Stimulated activated CD4-positive, alpha-beta T cell treated with anti-CD3 and anti-CD28 coated beads, Interleukin-15, amount 100 ng/mL, for 1 hour (primary cell): ENCODE measurements at regions not wholly inside any gene's neighbourhood (a gene's known extent, or its start where the extent isn't known, plus 50 kb on each side); places are given as distances from the start of the nearest gene placed in this dataset.

Experiments
- DNase-seq, 2 donors: peaks; one replicate each; pipeline ENCODE4 v3.0.0-alpha.2; 2020; ENCODE audit warnings: low read depth in 1 of 2, low spot score in 1 of 2

GRCh38 chr11:69904161-69904973 is 85.2 kb upstream of the FGF3 start:
- DNase-seq: no peak

- no peak for DNase-seq
These were observed 85.8 kb upstream of the FGF3 start for GRCh38 chr11:69904974-69905535.

GRCh38 chr11:69905611-69906452 is 86.6 kb upstream of the FGF3 start:
- no peak for DNase-seq

GRCh38 chr11:69906453-69906907 is 87.3 kb upstream of the FGF3 start:
- DNase-seq: no peak

- DNase-seq: no peak
These were observed 88.4 kb upstream of the FGF3 start for GRCh38 chr11:69907611-69908010.

- no peak for DNase-seq
These were observed 89.5 kb upstream of the FGF3 start for GRCh38 chr11:69908511-69909220.

GRCh38 chr11:69909561-69910518 is 90.6 kb upstream of the FGF3 start:
- no peak for DNase-seq

GRCh38 chr11:69910519-69911309 is 91.5 kb upstream of the FGF3 start:
- no peak for DNase-seq

GRCh38 chr11:69911310-69912160 is 92.3 kb upstream of the FGF3 start:
- no peak for DNase-seq

GRCh38 chr11:69912161-69912910 is 93.1 kb upstream of the FGF3 start:
- DNase-seq: no peak

GRCh38 chr11:69912911-69913451 is 93.8 kb upstream of the FGF3 start:
- no peak for DNase-seq

- no peak for DNase-seq
These were observed 94.5 kb upstream of the FGF3 start for GRCh38 chr11:69913591-69914285.

- DNase-seq: no peak
These were observed 95.3 kb upstream of the FGF3 start for GRCh38 chr11:69914286-69915150.

GRCh38 chr11:69915151-69915500 is 95.9 kb upstream of the FGF3 start:
- DNase-seq: no peak

- peak in 1 of 2 donors; percentile 16 for DNase-seq
These were observed 96.5 kb upstream of the FGF3 start for GRCh38 chr11:69915501-69916250.
